GM21447 (cell line): ENCODE measurements at regions not wholly inside any gene's neighbourhood (a gene's known extent, or its start where the extent isn't known, plus 50 kb on each side); places are given as distances from the start of the nearest gene placed in this dataset.
"Not testable (repeated sequence)": the region's sequence is repeated elsewhere in the genome, so short reads cannot be mapped to it uniquely, and the experiment has no call there.

Source experiments
- ATAC-seq: cut with Tn5 transposase; IDR thresholded peaks from one replicate; pipeline ENCODE4 v1.9.1; 2021; ENCODE audit not compliant: unreplicated experiment

DNA sequence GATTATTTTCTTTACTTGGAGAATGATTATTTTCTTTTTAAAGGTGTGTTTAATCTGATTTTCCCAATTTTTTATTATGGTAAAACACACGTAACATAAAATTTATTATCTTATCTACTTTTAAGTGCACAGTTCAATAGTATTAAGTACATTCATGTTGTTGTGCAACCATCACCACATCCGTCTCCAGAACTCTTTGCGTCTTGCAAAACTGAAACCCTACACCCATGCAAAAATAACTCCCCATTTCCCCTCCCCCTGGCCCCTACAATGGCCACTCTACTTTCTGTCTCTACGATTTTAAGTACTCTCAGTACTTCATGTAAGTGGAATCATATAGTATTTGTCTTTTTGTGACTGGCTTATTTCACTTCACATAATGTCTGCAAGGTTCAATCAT, 230.7 kb downstream of the SATB1 start:
- ATAC-seq = no peak

DNA sequence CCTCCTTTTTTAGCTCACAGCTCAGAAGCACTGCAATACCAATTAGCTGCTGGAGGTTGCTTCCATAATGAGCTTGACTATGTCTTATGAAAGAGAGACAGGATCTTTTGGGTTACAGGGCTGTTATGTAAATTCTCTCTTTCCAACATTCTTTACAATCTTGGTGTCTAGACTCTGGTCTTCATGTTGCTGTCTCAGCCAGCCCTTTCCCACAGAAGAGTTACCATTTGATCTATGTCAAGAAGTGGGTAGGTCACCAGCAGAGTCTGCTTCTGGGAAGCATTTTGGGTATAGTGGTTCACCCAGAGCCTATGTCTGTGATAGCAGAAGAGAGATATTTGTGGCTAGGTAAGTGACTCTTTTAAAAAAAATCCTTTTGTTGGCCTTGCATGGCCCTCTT, 234.5 kb downstream of the SATB1 start:
- ATAC-seq = no peak

DNA sequence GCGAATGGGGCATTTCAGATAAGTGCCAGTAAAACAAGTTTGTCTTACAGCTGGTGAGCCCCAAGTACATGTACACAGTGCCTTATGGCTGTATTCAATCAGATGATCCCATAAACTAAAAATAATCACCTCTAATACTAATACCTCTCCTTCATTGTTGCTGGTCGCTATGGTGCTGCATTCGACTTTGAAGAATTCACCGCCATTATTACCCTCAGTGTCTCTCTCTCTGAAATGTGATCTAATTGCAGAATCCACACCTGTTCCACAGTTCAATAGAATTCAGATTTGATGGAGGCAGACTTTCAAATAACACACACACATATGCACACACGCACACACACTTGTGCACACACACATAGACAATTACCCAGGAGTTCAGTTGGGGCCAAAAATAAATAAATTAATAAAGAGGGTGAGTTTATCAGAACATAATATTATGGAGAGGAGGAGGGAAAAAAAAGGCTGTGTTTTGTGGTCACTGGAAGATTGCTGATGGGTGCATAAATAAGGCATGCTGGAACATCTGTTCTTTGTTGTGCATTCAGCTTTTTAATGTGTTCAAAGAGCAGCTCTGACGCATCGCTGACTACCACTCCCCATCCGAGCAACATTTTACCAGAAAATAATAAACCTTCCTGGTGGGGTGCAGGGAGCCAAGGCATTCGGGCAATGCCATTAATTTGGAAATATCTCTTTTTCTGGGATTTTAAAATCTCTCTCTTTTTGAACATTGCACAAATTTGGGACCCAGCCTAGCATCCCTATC, 235.7 kb downstream of the SATB1 start:
- ATAC-seq = no peak

DNA sequence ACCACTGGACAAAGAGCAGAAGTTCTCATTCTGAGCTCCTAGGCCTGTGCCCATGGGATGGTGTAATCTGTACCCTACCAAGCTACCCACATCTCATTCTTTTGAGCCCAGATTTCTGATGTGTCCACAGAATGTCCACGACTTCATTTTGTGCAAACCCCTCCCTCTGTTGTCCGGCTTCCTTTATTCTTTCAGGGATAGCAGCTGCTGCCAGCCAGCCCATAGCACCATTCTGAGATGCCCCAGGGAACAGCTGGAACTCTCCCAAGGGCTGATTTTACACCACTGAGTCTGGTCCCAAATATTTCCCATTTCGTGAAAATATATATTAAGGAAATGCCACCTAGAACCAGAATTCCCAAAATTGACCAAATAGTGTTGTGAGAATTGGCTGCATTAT, 236.6 kb downstream of the SATB1 start:
- no peak for ATAC-seq

DNA sequence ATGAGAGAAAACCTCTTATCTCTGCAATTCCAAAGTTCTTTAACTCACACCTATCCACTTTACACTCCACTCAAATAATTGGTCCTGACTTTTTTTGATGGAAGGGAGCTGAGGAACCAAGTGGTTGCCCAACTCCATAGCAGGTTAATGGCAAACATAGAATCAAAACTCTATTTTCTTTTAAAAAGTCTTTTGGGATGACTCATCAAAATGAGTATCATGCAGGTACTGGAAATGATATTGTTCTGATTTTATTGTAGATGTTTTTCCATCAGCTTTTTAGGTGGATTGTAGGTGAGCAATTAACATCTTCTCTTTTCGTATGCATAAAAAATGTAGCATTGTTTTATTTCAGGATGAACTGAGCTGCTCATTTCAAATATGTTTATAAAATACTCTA, 239.5 kb downstream of the SATB1 start:
- ATAC-seq = no peak

DNA sequence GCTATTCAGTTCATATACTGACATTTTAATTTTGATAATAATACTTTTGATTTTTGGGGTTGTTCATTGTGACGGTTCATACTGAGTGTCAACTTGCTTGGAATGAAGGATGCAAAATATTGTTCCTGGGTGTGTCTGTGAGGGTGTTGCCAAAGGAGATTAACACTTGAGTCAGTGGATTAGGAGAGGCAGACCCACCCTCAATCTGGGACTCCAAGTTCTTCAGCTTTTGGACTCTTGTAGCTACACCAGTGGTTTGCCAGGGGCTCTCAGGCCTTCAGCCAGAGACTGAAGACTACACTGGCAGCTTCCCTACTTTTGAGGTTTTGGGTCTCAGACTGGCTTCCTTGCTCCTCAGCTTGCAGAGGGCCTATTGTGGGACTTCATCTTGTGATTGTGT, 242.2 kb downstream of the SATB1 start:
- ATAC-seq = not testable (repeated sequence)

DNA sequence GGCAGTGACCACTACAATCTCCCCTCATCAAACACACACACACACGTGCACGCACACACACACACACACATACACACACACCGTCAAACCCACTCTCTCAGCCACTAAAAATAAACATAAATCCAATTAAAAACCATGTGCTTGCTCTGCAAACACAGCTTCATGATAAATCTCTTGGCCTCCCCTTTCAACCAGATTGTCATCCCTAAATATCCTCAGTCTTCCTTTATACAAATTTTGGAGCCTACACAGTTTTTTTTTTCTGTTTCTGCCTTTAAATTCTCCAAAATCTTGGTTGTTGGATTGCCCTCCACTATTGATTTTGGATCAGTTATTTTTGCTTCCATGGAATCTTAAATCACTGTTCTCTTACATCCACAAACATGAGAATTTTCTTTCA, 245.6 kb downstream of the SATB1 start:
- no peak for ATAC-seq

DNA sequence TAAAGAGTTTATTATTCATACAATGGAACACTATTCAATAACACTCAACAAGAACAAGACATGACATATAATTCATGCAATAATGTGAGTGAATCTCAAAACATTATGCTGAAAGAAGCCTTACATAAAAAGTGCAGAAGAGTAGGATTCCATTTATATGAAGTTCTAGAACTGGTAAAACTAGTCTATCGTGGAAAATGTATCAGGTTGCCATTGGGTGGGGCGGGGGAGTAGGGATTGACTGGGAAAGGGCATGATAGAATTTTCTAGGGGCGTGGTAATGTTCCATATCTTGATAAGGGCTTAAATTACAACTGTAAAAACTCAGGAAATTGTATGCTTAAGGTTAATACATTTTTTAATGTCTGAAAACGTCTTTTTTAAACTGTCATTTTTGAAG, 247.9 kb downstream of the SATB1 start:
- no peak for ATAC-seq

DNA sequence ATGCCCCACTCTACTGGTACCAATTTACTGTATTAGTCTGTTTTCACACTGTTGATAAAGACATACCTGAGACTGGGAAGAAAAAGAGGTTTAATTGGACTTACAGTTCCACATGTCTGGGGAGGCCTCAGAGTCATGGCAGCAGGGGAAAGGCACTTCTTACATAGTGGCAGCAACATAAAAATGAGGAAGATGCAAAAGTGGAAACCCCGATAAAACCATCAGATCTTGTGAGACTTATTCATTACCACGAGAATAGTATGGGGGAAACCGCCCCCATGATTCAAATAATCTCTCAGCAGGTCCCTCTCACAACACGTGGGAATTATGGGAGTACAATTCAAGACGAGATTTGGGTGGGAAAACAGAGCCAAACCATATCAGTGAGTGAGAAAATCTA, 251.2 kb downstream of the SATB1 start:
- not testable (repeated sequence) for ATAC-seq

DNA sequence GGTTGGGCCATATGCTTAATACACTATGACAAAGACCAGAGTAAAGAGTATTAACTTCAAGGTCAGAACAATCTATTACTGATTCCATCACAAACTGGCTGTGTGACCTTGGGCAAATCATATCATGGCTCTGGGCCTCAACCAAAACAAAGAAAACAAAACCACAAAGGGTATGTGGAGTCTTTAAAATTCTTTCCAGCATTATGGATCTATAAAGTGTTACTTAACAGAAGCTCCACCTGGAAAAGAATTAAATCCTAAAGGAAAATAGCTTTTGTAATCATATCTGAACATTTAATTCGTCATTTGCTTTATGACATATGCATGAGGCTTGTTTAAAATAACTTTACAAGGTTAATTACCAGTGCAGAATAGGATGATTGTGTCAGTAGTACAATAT, 265.5 kb downstream of the SATB1 start:
- ATAC-seq = no peak

DNA sequence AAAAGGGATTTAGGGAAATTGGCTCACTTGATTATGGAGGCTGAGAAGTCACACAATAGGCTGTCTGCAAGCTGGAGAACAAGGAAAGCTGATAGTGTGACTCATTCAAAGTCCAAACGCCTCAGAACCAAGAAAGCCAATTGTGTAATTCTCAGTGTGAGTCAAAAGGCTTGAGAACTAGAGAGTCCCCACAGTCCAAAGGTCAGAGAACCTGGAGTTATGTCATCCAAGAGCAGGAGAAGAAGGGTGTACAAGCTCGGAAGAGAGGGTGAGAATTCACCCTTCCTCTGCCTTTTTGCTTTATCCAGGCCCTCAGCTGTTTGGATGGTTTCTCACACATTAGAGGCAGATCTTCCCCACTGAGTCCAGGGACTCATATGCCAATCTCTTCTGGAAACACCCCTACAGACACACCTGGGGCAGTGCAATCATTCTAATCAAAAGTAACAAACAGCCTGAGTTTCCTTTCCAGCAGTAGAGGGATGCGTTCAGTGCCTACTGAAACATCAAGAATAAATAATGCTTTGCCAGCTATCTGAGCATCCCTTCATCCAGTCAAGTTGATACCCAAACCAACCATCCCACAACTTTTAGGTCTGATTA, 271.5 kb downstream of the SATB1 start:
- ATAC-seq = no peak

DNA sequence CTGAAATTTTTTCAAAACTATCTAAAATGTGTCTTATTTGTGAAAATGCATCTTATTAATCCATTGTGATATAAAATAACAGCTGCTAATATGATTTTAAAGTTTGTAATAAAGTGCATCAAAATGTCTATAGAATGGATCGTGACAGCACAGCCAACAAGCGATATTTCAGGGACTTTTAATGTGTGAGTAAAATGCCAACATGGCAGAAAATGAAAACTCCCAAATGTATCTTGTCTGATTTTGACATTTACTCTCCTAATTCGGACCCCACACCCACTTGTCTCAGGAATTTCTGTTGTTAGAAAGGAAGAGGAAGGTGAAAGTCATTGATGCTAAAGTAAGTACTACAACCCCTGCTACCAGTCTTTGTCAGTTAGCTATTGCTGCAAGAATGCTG, 273.9 kb downstream of the SATB1 start:
- ATAC-seq = no peak

DNA sequence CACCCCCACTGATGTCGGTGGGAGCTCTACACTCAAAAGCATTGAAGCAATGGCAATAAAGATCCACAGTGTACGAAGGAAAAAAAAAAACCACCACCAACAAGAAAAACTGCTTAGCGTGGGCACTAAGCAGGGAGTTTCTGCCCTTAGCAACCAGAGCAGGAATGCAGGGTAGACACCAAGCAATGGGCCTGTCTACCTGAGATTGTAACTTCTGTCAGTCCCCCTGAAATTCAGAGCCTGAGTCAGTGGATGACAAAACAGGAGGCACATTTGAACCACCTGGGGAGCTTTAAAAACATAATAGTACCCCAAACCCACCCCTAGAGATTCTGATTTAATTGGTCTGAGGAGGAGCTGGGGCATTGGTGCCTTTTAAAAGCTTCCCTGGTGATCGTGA, 275.2 kb downstream of the SATB1 start:
- ATAC-seq = no peak

DNA sequence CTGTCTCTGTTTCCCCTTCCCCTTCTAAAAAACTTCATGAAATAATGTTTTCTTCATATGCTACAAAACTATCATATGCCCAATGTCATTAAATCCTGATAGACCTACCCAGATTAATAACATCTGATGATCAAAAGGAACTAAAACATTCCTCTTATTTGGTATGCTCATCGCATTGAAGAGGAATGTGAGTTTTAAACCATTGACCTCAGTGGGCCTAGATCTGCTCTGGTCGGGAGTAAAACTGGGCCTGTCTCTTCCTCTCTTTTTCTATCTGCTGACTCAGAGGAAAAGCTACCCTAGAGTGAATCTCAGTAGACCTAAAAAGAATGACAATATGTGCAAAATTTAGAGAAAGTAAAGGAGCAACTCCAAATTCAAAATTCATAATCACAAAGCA, 275.8 kb downstream of the SATB1 start:
- no peak for ATAC-seq

DNA sequence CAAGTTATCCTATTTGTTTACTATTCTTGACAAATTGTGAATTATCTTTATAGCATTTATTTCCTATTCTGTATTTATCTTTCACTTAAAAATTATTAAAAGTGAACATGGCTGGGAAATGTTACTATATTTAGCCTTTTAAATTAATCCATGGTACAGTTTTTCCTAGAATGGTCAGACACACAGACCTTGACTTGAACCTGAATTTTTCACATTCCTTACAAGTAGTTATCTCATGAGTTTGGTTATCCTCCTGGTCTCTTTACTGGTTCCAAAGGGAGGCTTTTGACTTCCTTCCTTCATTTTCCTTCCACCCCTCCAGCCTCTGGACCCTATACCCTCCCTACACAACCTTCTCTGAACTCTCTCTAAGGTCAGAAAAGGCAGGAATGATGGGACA, 280.6 kb downstream of the SATB1 start:
- no peak for ATAC-seq

DNA sequence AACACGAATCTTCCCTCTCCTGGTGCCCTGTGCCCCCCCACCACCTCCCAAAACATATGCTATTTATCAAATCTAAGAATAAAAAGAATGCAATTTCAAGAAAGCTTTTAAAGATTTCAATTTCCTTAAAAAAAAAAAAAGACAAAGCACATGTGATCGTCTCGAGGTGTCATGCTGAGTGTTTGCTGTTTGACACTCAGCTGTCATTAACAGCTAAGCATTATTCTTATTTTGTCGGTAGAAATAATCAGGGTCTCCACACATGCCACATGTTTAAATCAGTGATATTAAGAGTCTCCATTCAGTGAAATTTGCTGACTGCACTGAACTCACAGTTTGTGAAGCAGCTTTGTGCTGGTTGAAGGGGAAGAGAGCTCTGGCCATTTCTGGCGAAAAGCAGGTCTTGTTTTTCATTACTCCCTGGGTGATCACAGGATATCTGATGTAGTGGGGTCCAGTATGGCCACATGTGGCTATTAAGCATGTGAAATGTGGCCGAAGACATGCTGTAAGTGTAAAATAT, 281.8 kb downstream of the SATB1 start:
- no peak for ATAC-seq

DNA sequence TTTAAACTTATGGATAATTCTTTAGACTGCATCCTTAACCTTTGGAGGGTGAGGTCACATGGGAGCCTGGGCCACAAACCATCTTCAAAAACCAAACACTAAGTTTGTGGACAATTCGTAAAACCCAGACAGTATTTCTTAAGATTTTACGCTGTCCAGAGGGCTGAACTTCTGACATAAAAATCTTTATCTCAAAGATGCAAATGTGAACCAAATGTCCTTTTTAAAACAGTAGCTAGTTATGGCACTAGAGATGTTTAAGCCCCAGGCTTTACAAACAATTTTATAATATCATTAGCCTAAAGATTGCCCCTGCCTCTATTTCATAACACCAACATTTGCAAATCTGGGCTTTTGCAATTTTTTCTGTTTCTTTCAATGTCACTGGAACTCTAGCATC, 287.2 kb downstream of the SATB1 start:
- no peak for ATAC-seq

DNA sequence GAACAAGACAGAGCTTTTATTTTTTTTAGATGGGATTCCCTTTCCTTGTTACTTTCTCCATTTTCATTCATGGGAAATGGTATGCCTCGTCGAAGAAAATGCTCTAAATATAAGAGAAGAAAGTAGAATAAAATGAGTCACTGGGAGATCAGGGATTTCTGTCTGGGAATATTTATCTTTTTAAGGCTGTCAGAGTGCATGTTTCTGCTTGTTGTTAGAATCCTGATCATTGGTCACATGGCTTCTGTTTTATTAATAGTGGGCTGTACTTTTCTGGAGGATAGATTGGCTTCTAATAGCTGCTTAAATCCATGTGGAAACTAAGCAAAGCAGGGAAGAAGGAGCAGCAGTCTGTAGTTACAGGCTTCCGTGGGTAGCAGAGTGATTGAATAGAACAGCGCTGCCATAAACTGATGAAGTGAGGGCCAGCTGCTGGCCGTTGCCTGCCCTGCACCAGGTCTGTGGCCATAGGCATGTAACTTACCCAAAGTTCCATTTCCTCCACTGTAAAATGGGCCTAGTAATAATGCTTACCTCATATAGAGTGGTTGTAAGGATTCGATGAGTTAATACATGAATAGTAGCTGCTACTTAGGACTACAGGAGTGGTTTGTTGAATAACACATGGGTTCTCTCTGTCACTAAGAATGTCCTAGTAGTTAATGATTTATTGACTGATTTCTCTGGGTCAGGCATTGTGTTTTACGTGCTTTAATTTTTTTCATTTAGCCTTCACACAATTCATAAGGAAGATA, 289.9 kb downstream of the SATB1 start:
- no peak for ATAC-seq

DNA sequence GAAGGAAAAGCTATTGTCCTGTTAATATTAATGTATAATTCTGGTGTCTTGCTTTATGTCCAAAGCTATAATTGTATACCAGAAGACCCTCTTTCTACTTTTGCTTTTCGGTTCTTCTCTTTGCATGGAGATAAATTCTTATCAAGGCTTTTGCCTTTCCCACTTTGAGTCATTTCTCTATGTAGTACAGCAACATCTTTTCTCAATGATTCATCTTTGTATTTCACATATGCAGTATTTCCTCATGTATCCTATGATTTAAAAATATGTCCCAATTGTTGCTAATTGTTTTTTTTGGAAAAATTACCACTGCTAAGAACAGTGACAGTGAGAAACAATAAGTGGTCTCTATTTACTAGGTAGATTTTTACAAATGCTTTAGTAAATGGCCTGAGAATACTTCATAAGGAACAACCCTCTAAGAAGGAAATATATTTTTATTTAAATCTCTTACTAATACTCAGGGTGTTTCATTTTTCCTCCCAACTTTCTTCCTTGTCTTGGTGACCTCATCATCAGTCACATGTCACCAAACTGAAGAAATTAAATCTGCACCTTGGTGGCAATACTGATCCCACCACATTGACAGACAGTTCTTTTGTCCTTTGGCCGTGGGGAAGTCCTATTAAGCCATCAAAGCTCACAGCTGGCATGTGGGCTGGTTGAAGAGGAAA, 290.6 kb downstream of the SATB1 start:
- ATAC-seq = no peak

DNA sequence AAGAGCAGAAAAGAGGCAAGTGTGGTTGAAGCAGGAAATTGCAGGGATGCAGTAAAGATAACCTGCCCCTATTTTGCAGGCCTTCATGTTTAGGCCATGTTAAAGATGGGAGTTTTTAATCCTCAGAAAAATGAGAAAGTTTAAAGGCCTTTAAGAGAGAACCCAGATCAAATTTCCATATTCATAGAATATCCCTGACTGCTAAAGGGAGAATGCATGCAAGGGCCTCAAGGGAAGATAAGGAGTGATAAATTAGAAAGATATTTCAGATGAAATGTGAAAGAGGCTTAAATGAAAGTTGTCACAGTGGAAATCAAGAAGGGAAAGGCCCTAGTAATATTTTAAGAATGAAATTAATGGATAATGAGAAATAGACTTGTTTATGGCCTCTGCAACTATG, 292.1 kb downstream of the SATB1 start:
- no peak for ATAC-seq

DNA sequence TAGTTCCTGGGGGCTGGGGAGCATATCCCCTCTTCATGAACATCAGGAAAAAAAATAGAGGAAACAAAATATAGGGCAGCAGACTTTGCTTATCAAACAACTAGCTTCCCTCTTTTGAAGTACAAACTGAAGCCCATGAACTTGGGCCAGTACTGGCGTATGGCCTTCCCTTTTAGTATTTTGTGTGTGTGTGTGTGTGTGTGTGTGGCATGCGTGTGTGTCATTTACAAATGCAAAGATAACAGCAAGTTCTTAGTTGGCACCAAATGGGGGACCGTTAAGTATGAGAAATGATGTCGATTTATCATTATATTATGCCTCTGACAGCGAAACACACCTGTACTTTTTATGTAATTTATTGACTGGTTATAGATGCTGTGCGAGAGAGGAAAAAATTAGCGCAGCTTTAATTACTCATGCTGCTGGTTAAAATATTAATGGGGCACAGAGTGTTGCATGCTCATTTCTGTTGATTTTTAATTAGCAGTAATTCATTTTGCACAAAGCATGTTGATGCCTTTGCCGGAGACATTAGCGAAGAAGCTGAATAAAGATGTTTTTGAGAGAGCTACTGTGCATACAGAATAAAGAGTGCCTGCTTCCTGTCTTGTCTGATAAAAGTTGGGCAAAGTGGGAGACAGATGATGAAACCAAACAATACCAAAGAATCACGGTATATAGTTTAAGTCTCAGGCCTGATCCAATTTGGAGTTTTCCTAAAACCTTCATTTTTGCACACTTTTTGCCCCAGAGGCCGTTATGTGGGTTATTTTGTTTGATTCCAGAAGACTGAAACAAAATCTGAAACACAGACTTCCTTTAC, 297.1 kb downstream of the SATB1 start:
- ATAC-seq = no peak
